AG08395 (cell line): ENCODE measurements at regions not wholly inside any gene's neighbourhood (a gene's known extent, or its start where the extent isn't known, plus 50 kb on each side); places are given as distances from the start of the nearest gene placed in this dataset.

ENCODE experiments used
- DNase-seq: peaks from one replicate; pipeline ENCODE4 v3.0.0; 2012; ENCODE audit warnings: mixed read lengths, low spot score

DNA sequence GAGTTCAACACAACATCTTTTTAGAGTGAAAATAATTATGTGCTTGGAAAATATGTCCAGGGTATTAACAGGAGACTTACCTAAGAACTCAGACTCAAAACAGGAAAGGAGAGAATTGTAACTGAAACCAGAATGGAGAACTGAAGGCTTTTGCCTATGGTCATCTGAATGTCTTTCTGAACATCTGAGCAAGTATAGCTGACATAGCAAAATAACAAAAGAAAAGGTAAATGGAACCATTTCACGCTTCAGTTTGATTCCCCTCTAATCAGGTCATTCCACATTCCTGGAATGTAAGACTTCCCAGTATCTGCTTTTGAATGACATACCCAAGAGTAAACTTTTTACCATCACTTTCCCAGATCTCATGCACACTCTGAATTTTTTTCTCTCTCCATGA is 500.4 kb upstream of the HS3ST1 start:
- no peak for DNase-seq

DNA sequence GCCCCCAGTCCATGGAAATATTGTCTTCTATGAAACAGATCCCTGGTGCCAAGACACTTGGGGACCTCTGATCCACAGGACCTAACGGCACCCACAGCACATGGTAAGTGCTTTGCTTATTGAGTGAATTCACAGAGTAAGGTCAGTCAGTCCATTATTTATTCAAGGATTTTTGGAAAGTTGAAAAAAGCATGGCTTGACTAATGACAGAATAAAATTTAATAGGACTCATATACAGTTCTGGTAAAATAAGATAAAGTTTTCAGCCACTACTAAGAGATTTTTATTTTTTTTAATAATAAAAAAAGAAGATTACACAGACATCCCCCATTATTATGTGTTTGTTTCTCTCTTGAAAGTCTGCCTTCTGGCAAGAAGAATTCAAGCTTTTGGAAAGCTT is 490.6 kb upstream of the HS3ST1 start:
- DNase-seq: no peak

DNA sequence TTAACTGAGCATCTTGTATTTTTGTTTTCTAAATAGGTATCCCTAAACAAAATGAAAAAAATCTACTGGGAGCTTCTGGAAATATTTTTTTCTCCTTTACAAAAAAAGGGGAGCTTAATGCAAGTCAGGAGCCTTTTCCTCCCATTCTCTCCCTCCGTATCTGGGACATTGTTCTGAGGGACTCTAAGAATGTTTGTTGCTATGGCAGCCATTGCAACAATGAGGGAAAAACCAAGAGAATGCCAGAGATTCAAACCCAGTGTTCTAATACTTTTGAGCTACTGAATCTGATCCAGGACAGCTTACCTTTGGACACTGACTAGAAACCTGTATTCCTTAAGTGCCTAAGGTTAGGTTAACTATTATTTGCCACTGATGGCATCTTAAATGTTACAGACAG is 485.7 kb upstream of the HS3ST1 start:
- DNase-seq: no peak

DNA sequence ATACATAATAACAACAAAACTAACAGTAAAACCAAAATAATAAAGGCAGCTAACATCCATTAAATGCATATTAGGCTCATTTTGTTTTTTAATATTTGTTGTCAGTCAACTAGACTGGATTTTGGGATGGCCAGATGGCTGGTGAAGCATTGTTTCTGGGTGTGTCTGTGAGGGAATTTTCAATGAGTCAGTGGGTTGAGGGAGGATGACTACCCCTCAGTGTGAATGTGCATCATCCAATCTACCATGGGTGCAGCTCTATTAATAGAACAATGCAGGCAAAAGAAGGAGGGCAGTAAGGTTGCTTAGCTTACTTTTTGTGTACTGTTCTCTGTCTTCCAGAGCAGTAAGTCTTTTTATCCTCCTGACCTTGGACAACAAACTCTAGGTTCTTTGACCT is 484.2 kb upstream of the HS3ST1 start:
- DNase-seq: no peak

DNA sequence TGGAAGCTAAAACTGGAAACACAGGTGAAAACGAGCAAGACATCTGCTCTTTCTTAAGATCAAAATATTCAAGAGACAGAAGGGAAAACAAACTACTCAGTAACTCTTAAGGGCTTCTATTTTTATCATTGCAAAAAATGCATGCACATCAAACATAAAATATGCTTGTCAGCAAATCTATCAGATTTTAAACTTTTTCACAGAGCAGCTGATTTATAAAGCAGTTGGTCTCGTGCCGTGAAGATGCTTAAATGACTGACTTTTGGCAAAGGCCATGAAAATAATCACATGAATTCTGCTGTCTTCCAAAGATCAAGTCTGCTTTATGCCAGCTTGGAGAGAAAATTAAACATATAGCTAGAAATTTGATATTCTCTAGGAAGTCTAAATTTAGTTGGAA is 482.1 kb upstream of the HS3ST1 start:
- no peak for DNase-seq

DNA sequence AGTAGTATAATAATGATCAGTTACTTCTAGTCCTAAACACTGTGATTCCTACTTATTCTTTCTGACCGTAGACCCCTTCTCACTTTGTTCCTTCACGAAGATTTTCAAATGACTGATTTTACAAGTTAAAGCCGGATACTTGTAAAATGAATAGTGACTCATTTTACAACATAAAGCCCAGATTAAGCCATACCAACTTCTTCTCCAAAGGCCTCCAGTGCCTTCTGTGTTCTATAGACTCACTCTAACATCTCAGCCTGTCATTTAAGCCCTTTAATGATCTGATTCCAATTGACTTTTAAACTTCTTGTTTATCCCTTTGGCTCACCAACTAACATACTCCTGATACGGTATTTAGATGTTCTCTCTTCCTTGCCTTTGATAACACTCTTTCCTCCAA is 480.0 kb upstream of the HS3ST1 start:
- no peak for DNase-seq

DNA sequence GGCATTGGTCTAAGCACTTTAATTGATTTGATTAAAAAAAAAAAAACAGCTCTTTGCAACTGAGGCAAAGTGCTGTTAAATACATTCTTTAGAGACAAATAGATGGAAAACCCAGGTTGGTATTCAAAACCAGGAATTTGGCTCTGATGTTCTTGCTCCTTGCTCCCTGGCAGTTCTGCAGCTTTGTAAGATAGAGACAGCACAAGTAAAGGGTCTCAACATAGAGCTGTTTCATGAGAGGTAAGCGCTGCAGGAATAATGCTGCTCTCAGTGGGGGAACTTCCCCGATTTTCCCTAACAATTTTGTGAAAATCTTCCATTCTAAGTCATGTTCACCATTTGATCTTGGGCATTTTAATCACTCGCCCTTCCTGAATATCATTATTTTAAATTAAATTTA is 479.5 kb upstream of the HS3ST1 start:
- DNase-seq: no peak

DNA sequence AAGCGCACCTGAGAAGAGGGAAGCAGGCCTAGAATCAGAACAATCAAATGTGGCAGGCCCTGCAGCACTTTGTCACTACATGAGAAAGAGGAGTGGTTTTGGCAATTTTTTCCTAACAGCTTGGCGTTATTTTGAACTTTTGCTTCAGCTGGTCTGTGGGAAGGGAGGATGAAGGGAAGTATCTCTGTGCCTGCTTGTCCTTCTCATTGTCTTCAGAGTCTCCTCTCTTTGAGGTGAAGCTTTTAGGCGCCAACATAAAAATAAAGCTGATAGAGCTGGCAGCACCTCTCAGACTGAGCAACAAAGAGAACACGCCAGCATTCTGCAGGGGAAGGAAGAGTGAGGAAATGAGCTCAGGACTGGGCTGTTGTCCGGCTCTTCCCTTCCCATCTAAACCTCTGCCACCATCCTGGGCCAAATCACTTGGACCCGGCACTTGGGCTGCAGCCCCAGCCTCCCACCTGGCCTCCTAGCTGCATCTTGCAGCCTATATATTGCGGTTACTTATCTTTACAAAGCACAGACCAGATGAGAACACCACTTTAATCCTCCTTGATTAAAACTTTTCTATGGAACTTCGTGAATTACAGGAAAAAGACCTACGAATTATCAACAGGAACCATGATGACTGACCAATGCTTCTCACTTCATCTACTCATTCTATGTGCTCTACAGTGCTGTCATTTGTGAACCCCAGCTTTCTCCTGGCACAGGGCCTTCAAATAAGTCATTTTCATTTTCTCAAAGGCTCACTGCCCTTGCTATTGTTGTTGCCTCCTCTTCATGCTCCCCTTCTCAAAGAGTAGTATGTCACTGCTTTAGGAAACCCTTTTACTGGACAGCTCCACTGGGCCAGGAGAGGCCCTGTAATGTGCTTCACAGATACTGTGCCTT is 476.4 kb upstream of the HS3ST1 start:
- DNase-seq: no peak

DNA sequence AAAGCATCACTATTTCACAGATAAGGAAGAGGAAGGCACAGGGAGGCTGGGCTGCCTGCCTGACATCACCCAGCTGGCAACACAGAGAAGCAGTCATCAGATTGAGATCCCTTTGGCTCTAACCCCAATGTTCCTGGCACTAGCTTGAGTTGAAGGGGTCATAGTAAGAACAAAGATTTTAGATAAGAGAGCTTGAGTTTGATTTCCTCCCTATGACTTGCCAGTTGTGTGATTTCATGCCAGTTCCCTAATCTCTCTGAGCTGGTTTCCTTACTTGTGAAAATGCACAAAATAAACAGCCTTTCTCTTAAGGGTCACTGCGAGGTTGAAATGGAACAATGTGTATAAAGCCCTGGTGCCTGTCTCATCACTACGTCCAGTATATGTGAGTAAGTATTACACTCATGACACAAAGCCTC is 475.4 kb upstream of the HS3ST1 start:
- DNase-seq: no peak

DNA sequence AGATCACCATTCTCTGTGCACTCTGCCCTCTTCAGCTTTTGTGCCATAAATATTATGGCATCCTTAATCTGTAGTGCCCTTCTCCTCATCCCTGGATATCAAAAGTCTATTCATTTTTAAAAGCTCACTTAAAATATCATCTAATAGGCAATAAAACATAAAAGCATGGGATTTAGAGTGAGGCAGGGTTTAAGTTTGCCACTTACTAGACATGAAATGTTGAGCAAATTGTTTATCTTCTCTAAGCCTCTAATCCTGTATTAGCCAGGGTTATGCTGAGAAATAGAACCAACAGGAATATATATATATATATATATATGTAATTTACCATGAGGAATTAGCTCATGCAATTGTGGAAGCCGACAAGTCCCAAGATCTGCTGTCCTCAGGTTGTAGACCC is 472.4 kb upstream of the HS3ST1 start:
- DNase-seq: no peak

DNA sequence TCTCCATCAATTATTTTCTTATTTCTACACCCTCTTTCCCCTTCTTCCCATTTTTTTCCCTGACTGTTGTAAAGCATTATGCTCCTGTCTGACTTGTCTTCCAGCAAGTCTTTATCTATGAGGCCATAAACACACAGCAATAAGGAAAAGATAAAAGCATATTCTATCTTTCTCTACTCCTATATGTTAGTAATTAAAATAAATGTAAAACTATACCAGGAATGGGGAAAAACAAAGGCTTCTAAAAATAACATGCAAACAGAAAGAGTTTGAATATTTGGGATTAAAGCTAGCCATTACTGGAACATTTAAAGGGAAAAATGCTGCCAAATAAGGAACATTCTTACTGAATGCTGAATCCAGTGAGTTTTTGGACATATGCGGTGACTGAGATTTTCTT is 471.7 kb upstream of the HS3ST1 start:
- DNase-seq: no peak

DNA sequence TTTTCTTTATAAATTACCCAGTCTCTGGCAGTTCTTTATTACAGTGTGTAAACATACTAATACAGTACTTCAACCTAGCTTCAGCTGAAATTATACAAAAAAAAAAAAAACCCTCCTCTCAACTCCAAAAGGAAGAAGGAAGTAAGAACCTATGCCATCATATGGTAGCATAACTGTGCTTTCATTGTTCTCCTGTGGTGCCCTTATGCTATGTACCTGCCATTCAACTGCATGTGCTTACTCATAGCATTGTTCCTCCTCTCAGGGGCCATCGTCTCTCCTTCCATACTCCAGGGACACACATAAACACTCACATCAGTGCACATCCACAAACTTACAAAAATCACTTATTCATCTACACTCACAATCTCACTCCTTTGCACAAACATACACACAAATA is 470.1 kb upstream of the HS3ST1 start:
- no peak for DNase-seq

DNA sequence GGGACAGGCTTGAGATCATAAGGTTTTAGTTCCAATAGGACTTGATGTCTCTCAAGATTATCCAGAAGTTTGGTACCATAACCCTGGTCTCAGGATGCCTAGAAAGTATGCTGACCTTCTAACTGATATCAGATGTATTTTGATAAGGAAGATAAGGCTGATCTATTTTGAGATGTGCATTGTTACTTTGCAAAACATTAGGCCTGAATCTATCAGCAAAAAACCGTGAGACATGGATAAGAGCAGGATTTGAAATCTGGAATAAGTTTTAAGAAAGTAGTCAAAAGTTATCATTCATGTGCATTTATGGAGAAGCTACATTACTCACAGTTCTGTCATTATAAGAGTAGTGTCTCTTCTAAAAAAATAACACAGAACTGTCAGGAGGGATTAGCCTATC is 467.1 kb upstream of the HS3ST1 start:
- DNase-seq: no peak

DNA sequence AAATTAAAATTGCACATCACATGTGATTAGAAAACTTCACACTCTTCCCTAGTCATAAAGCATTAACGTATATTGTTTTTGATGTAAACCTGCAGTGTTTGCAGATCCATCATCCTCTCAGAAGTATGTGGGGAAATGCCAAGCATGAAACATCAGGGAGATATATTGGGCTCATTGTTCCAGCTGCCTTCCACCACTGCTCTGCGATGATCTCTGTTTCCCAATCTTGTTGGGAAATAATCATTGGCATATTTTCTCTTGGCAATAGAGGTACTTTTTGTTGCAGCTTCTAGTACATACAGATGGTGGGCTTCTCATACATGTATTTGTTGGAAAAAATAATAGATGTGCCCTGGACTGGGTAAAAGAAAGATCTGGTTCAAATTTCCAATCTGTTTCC is 466.3 kb upstream of the HS3ST1 start:
- DNase-seq: no peak

DNA sequence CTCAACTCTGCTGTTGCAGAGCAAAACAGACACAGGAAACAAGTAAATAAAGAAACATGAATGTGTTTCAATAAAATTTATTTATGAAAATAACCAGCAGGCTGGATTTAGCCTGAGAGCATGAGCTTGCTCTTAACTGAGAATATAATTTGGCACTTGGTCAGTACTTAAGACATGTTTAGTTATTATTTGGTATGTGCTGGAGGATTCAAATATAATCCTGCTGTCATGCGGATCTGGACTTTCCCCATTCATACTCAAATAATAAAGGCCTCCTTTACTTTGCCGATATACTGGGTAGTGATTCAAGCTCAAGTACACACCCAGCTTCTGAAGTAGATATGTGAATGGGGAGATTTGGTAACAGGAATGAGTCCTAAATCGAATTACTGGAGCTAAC is 465.5 kb upstream of the HS3ST1 start:
- DNase-seq: no peak

DNA sequence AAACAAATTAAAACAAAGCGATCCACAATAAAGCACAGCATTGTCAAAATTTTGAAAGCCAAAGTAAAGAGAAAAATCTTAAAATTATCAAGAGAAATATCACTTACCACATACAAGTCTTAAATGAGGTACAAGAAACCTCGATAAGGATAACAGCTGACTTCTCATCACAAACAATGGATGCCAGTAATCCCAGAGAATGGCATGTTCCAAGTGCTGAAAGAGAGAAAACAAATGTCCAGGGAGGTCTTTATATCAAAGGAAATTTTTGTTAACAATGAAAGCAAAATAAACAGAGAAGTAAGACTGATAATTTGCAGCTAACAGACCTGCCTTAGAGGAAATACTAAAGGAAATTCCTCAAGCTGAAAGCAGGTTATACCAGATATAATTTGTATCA is 460.4 kb upstream of the HS3ST1 start:
- no peak for DNase-seq

DNA sequence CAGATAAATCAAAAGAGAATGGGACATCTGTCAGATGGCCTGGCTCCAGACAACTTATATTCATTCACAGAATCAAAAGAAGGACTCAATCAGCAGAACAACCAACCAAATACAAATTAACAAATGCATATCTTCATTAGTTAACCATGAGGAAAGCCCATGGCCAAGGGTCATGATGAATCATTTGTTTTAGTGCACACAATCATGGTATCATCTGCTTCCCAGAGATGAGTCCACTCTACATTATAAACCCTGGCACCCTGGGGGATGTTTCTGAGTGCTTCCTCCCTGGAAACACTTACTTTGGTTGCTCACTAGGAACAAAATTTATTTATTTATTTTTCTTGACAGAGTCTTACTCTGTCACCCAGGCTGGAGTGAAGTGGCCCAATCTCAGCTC is 453.3 kb upstream of the HS3ST1 start:
- no peak for DNase-seq

DNA sequence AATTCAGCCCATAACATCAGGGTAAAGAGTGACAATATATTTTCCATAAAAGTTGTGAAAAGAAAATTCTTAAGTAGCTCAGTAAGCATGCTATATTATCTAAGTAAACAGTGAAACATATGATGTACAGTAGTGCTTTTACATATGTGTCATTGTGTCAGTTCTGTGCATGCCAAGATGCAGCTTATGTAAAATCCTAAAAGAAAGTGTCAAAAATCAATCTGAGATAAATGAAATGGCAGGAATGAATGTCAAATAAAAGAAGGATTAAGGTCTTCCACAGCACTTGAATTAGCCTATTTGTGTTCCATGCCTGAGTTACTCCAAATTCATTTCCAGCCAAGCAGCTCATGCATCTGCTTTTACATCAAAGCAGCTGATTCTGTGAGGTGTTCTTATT is 452.7 kb upstream of the HS3ST1 start:
- no peak for DNase-seq

DNA sequence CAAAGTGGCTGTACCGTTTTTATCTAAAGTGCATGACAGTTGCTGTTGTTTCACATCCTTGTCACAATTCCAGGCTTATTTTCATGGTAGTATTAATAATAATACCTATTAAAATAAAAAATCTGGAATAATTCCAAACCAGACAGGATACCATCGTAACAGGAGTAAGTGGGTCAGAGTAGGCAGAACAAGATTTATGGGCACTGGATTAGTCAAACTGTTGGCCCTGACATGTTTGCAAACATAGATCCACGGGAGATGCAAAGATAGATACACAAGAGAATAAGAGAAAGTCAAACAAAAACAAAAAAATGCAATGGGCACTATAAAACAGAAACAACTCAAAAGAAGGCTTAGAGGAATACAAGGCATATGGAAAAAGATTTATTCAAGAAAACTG is 449.5 kb upstream of the HS3ST1 start:
- no peak for DNase-seq

DNA sequence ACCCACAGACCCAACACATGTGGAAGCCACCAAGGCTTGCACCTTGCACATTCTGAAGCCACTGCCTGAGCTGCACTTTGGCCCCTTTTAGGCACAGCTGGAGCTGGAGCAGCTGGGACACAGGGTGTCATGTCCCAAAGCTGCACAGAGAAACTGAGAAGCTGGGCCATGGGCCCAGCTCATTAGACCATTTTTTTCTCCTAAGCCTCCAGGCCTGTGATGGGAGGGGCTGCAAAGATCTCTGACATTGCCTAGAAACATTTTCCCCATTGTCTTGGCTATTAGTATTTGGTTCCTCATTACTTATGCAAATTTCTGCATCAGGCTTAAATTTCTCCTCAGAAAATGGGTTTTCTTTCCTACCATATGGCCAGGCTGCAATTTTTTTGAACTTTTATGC is 447.4 kb upstream of the HS3ST1 start:
- no peak for DNase-seq

DNA sequence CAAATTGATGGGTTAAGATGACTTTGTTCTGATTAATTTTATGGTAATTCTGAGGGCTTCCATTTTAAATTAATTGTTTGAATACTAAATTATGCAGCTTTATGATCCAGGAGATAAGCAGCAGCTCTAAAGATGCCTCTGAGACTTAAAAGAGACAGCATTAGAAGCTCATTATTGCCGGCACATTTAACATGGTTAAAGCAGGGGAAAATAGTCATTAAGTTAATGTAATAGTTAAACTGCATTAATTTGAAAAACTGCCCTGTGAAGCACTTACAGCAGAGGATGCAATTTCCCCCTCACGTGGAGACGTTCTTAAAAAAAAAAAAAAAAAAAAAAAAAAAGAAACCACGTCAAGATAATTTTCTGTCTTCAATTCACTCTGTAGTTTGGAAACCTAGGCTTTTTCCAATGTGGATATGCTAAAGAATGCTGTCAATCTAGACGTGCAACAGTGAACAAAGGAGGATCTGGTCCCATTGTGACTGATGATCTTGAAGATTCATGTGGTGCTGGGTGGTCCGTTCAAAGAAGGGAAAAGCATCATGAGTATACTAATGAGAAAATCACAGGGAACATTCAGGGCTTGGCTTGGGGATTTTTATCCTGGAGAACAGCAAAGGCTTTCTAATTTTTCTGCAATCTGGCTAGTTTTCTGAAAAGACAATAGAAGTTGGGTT is 440.6 kb upstream of the HS3ST1 start:
- no peak for DNase-seq

DNA sequence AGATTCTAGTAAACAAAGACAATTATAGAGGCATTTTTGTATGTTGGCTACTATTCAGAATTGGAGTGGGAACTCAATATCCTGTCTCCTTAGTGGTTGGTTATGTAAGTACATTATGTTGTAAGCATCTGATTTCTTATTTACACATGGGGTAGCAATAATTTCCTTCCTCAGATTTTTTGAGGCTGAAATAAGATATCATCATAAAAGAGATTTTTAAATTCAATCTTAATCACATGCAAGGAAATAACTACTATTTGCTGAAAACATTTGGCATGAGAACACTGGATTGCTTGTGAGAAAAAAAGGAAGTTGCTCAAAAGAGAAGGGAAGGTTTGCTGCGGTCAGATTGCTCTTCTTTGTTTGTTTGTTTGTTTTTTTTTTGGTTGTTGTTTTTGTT is 437.7 kb upstream of the HS3ST1 start:
- DNase-seq: no peak

DNA sequence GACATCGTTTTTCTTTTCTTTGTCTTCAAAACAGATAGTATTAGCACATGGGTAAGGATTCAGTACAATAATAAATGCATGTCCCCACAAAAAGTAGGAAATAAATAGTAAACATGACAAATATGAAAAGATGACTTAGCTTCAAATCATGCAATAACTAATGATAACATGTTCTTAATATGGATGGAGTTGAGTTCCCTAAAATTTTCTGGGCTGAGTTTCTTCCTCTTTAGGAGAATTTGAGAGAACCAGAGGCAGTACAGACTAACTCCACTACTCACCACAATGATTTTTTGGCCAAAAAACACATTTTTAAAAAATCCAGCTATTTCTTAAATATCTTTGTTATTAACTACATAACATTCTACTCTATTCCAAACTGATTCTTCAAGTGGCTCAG is 432.3 kb upstream of the HS3ST1 start:
- no peak for DNase-seq

DNA sequence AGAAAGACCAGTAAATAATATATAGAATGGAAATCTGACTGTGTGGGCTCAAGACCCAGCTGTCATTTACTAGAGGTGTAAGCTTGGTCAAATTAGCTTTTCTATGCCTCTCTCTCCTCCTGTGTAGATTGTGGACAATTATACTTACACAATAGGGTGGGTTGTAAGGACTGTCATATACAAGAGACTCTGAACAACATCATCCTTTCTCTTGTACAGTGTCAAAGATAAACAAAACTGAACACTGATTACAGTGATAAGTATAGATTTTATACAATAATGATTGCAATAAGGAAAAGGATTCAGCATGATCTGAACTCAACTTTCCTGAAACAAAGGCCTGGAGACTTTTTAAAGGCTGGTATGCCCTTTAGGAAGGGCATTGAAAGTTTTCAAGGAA is 429.2 kb upstream of the HS3ST1 start:
- DNase-seq: no peak
